ENCODE measurements at regions not wholly inside any gene's neighbourhood (a gene's known extent, or its start where the extent isn't known, plus 50 kb on each side); places are given as distances from the start of the nearest gene placed in this dataset.

DNA sequence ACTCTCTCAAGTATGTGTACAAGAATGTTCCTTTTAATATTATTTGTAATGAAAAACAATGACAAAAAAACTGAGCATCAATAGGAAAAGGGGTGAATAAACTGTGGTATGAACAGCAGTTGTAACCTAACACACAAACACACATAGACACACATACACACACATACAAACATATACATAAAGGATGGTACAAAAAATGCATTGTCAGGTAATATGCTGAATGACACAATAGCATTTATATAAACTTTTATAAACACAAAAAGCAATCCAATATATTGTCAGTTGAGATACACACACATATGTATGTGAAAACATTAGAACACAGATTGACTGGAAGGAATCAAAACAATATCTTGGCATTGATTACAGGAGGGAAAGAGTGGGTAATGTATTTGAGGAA is 227.0 kb upstream of the ISL1 start:
- ChIA-PET SMC1A (ENCODE audit: uncharacterized antibody, unreplicated experiment) (no interaction called here), CTCF (no interaction called here), RAD21 (ENCODE audit: unreplicated experiment) (no interaction called here), POLR2A (no interaction called here)
- no peaks in the 10 kb centered on the region for H3K36me3 ChIP-seq (ENCODE audit: control insufficient read depth in 2 of 2, insufficient read depth in 2 of 2, low read length in 1 of 2)
- intact Hi-C loops (cut with micrococcal nuclease; ENCODE audit: unreplicated experiment): no loop called here
- DNase-seq (ENCODE audit: low read depth, low spot score) (no peak), ATAC-seq (no peak), FAIRE-seq (no peak)
- H3K4me1 ChIP-seq (ENCODE audit: control insufficient read depth, insufficient read depth, low read length): no peaks in the 10 kb centered on the region
- in situ Hi-C loops (cut with MboI): no loop called here
- TF ChIP-seq ZSCAN29 (IDR thresholded peaks at IDR 0.05) (no peak), RAD21 (IDR thresholded peaks at IDR 0.05; ENCODE audit: insufficient read depth, low read depth, low read length) (no peak), BRCA1 (IDR thresholded peaks at IDR 0.05; ENCODE audit: low read depth, low read length) (no peak), RAD51 (IDR thresholded peaks at IDR 0.05) (no peak), CHD4 (IDR thresholded peaks at IDR 0.05) (no peak), ESRRA (IDR thresholded peaks at IDR 0.05; ENCODE audit: low read length) (no peak), ATF7 (IDR thresholded peaks at IDR 0.05; ENCODE audit: low read depth) (no peak), ZNF207 (IDR thresholded peaks at IDR 0.05; ENCODE audit: borderline replicate concordance) (no peak), TARDBP (IDR thresholded peaks at IDR 0.05; ENCODE audit: borderline replicate concordance) (no peak)
- TF ChIP-seq, protein P1, sequence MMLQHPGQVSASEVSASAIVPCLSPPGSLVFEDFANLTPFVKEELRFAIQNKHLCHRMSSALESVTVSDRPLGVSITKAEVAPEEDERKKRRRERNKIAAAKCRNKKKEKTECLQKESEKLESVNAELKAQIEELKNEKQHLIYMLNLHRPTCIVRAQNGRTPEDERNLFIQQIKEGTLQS (IDR thresholded peaks at IDR 0.05; ENCODE audit: borderline replicate concordance, extremely low read depth, low read depth, low read length): no peak
- TF ChIP-seq, protein P2, sequence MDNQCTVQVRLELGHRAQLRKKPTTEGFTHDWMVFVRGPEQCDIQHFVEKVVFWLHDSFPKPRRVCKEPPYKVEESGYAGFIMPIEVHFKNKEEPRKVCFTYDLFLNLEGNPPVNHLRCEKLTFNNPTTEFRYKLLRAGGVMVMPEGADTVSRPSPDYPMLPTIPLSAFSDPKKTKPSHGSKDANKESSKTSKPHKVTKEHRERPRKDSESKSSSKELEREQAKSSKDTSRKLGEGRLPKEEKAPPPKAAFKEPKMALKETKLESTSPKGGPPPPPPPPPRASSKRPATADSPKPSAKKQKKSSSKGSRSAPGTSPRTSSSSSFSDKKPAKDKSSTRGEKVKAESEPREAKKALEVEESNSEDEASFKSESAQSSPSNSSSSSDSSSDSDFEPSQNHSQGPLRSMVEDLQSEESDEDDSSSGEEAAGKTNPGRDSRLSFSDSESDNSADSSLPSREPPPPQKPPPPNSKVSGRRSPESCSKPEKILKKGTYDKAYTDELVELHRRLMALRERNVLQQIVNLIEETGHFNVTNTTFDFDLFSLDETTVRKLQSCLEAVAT (IDR thresholded peaks at IDR 0.05): no peak
- TF ChIP-seq, protein P3, sequence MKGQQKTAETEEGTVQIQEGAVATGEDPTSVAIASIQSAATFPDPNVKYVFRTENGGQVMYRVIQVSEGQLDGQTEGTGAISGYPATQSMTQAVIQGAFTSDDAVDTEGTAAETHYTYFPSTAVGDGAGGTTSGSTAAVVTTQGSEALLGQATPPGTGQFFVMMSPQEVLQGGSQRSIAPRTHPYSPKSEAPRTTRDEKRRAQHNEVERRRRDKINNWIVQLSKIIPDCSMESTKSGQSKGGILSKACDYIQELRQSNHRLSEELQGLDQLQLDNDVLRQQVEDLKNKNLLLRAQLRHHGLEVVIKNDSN (IDR thresholded peaks at IDR 0.05; ENCODE audit: borderline replicate concordance, extremely low read length, insufficient read depth, low read depth, low read length): no peak
- H3K27ac ChIP-seq (ENCODE audit: control insufficient read depth, insufficient read depth): no peak overlapping the region
- no peaks in the 10 kb centered on the region for H4K20me1 ChIP-seq (ENCODE audit: control insufficient read depth, insufficient read depth)
- H3K4me2 ChIP-seq (ENCODE audit: control insufficient read depth, insufficient read depth): no peak overlapping the region
- H2AFZ ChIP-seq (ENCODE audit: control insufficient read depth, low read depth, low read length): no peak overlapping the region
- no peak overlapping the region for H3K9ac ChIP-seq (ENCODE audit: control insufficient read depth, insufficient read depth, low read length)
- no peaks in the 10 kb centered on the region for H3K79me2 ChIP-seq (ENCODE audit: control insufficient read depth, insufficient read depth, low read length)
- no peaks in the 10 kb centered on the region for H3K9me3 ChIP-seq (replicated peaks; ENCODE audit: control insufficient read depth, insufficient read depth, low read length)
- H3K4me3 ChIP-seq: no peak overlapping the region
- BruUV-seq (replicated peaks): no TSS peak
- H3K27me3 ChIP-seq (replicated peaks in 1 of 2; ENCODE audit: control insufficient read depth in 2 of 2, insufficient read depth in 2 of 2, low read length in 1 of 2): no peaks in the 10 kb centered on the region

Data from GM12878 (cell line).